Muscle layer of duodenum (tissue), 2 donors: ENCODE measurements at regions not wholly inside any gene's neighbourhood (a gene's known extent, or its start where the extent isn't known, plus 50 kb on each side); places are given as distances from the start of the nearest gene placed in this dataset.
A peak's percentile ranks its signal among the peaks of the same experiment; 100 is the strongest.

Experiments used
- H3K27ac ChIP-seq: one replicate; pipeline ENCODE4 v1.7.0; 2013; ENCODE audit warnings: mild to moderate bottlenecking, low read length
- H3K27me3 ChIP-seq: one replicate; pipeline ENCODE4 v1.7.0; 2013; ENCODE audit warnings: low read depth, mild to moderate bottlenecking, control low read depth, low read length
- H3K36me3 ChIP-seq, 2 donors: one replicate each; pipeline ENCODE4 v1.7.0; 2013; ENCODE audit warnings: low read length in 2 of 2, control low read depth in 1 of 2, mild to moderate bottlenecking in 1 of 2; ENCODE audit not compliant: insufficient read depth in 2 of 2, control insufficient read depth in 1 of 2
- H3K4me1 ChIP-seq, 2 donors: one replicate each; pipeline ENCODE4 v1.7.0; 2013; ENCODE audit warnings: low read length in 2 of 2, mild to moderate bottlenecking in 2 of 2, control low read depth in 1 of 2, moderate library complexity in 1 of 2; ENCODE audit not compliant: insufficient read depth in 2 of 2, control insufficient read depth in 1 of 2
- H3K4me3 ChIP-seq, 2 donors: one replicate each; pipeline ENCODE4 v1.7.0; 2013; ENCODE audit warnings: low read length in 2 of 2, low read depth in 1 of 2, mild to moderate bottlenecking in 1 of 2
- H3K9me3 ChIP-seq, 2 donors: one replicate each; pipeline ENCODE4 v1.7.0; 2013; ENCODE audit warnings: low read length in 2 of 2, control low read depth in 1 of 2, mild to moderate bottlenecking in 1 of 2; ENCODE audit not compliant: control insufficient read depth in 1 of 2
- donor health status: healthy.

GRCh38 chr11:16611926-16612565, 126.4 kb upstream of the C11orf58 start:
- Histone ChIP-seq H3K4me3 (no peak overlapping the region), H3K4me1 (peaks cover 0 to 27% of the 10 kb centered on the region in 2 donors), H3K27me3 (peaks cover 73% of the 10 kb centered on the region), H3K36me3 (no peaks in the 10 kb centered on the region), H3K9me3 (no peaks in the 10 kb centered on the region), H3K27ac (no peak overlapping the region)

- H3K36me3 ChIP-seq = no peaks in the 10 kb centered on the region
- H3K27ac ChIP-seq = no peak overlapping the region
- H3K9me3 ChIP-seq = no peaks in the 10 kb centered on the region
- H3K4me1 ChIP-seq = peaks cover 0 to 33% of the 10 kb centered on the region in 2 donors
- H3K27me3 ChIP-seq = peaks cover 79% of the 10 kb centered on the region
- no peak overlapping the region for H3K4me3 ChIP-seq
Observed at GRCh38 chr11:16611401-16611921, 127.0 kb upstream of the C11orf58 start.

- H3K27me3 ChIP-seq = peaks cover 79% of the 10 kb centered on the region
- no peaks in the 10 kb centered on the region for H3K9me3 ChIP-seq
- H3K4me1 ChIP-seq = peaks cover 0 to 38% of the 10 kb centered on the region in 2 donors
- H3K36me3 ChIP-seq = no peaks in the 10 kb centered on the region
- no peak overlapping the region for H3K4me3 ChIP-seq
- no peak overlapping the region for H3K27ac ChIP-seq
Observed at GRCh38 chr11:16610738-16611388, 127.6 kb upstream of the C11orf58 start.

GRCh38 chr11:16610213-16610737, 128.2 kb upstream of the C11orf58 start:
- Histone ChIP-seq H3K27me3 (peaks cover 82% of the 10 kb centered on the region), H3K4me1 (peaks cover 0 to 44% of the 10 kb centered on the region in 2 donors), H3K4me3 (no peak overlapping the region), H3K9me3 (no peaks in the 10 kb centered on the region), H3K36me3 (no peaks in the 10 kb centered on the region), H3K27ac (no peak overlapping the region)

GRCh38 chr11:16609769-16610168, 128.7 kb upstream of the C11orf58 start:
- peaks cover 0 to 49% of the 10 kb centered on the region in 2 donors for H3K4me1 ChIP-seq
- no peak overlapping the region for H3K4me3 ChIP-seq
- no peaks in the 10 kb centered on the region for H3K9me3 ChIP-seq
- no peak overlapping the region for H3K27ac ChIP-seq
- peaks cover 79% of the 10 kb centered on the region for H3K27me3 ChIP-seq
- no peaks in the 10 kb centered on the region for H3K36me3 ChIP-seq

- Histone ChIP-seq H3K9me3 (no peaks in the 10 kb centered on the region), H3K27me3 (peaks cover 80% of the 10 kb centered on the region), H3K4me1 (peaks cover 0 to 43% of the 10 kb centered on the region in 2 donors), H3K4me3 (peak overlapping the region; percentile 52 to 70), H3K36me3 (no peaks in the 10 kb centered on the region), H3K27ac (peak overlapping the region; percentile 7)
Observed at GRCh38 chr11:16607675-16608644, 130.5 kb upstream of the C11orf58 start.

- Histone ChIP-seq H3K4me3 (peak overlapping the region; percentile 70 to 80), H3K27me3 (peaks cover 71% of the 10 kb centered on the region), H3K27ac (peak overlapping the region; percentile 76), H3K9me3 (no peaks in the 10 kb centered on the region), H3K4me1 (peaks cover 0 to 38% of the 10 kb centered on the region in 2 donors), H3K36me3 (no peaks in the 10 kb centered on the region)
Observed at GRCh38 chr11:16606784-16607674, 131.4 kb upstream of the C11orf58 start.

GRCh38 chr11:16605894-16606783, 132.3 kb upstream of the C11orf58 start:
- H3K9me3 ChIP-seq = no peaks in the 10 kb centered on the region
- peaks cover 63% of the 10 kb centered on the region for H3K27me3 ChIP-seq
- H3K27ac ChIP-seq = peak overlapping the region; percentile 76
- no peaks in the 10 kb centered on the region for H3K36me3 ChIP-seq
- peaks cover 0 to 38% of the 10 kb centered on the region in 2 donors for H3K4me1 ChIP-seq
- peak overlapping the region; percentile 70 to 80 for H3K4me3 ChIP-seq

- peak overlapping the region; percentile 70 to 80 for H3K4me3 ChIP-seq
- peaks cover 56% of the 10 kb centered on the region for H3K27me3 ChIP-seq
- peak overlapping the region; percentile 76 for H3K27ac ChIP-seq
- H3K4me1 ChIP-seq = peaks cover 0 to 38% of the 10 kb centered on the region in 2 donors
- no peaks in the 10 kb centered on the region for H3K9me3 ChIP-seq
- H3K36me3 ChIP-seq = no peaks in the 10 kb centered on the region
Observed at GRCh38 chr11:16605389-16605893, 133.0 kb upstream of the C11orf58 start.
